WTC11 (cell line): ENCODE measurements at regions not wholly inside any gene's neighbourhood (a gene's known extent, or its start where the extent isn't known, plus 50 kb on each side); places are given as distances from the start of the nearest gene placed in this dataset.

Experiments used
- ATAC-seq: fragments of 200-7000 bp; cut with Tn5 transposase; 2 replicates; pipeline ENCODE4 v1.10.0; 2021; ENCODE audit warnings: mild to moderate bottlenecking, moderate library complexity
- CTCF ChIA-PET: fragments of 300-600 bp; sonication (Branson Sonifier 250); formaldehyde crosslinking; loops from one replicate; lab custom pipeline; 2021; ENCODE audit warnings: antibody characterized with exemption; lab: Charles Lee
- POLR2A ChIA-PET: fragments of 350-600 bp; sonication (Branson Sonifier 250); formaldehyde crosslinking; loops from one replicate; lab custom pipeline; 2021; ENCODE audit warnings: antibody characterized with exemption; lab: Charles Lee
- DNase-seq: peaks from one replicate; pipeline ENCODE4 v3.0.0; 2021; ENCODE audit warnings: low spot score
- H3K27ac Mint-ChIP-seq: 2 replicates; pipeline ENCODE4 v1.8.0; 2021; ENCODE audit warnings: mixed read lengths
- H3K27me3 Mint-ChIP-seq: 2 replicates; pipeline ENCODE4 v1.8.0; 2021; ENCODE audit warnings: low read depth, mild to moderate bottlenecking, moderate library complexity, mixed read lengths
- H3K36me3 Mint-ChIP-seq: 2 replicates; pipeline ENCODE4 v1.8.0; 2021; ENCODE audit warnings: mixed read lengths
- H3K4me1 Mint-ChIP-seq: 2 replicates; pipeline ENCODE4 v1.8.0; 2022; ENCODE audit warnings: mixed read lengths
- H3K4me3 Mint-ChIP-seq: 2 replicates; pipeline ENCODE4 v1.8.0; 2021; ENCODE audit warnings: mild to moderate bottlenecking, moderate library complexity, mixed read lengths
- H3K9me3 Mint-ChIP-seq: 2 replicates; pipeline ENCODE4 v1.8.0; 2021; ENCODE audit warnings: mixed read lengths
- EMX1 ChIP-seq: fragments of 250-450 bp; sonication (Bioruptor Pico); IDR thresholded peaks from 2 replicates; pipeline ENCODE4 v1.8.0; 2021; ENCODE audit warnings: mild to moderate bottlenecking
- FOXK1 ChIP-seq: sonication (generic); formaldehyde crosslinking; IDR thresholded peaks from 2 replicates; pipeline ENCODE4 v1.8.0; 2022; ENCODE audit warnings: mild to moderate bottlenecking, moderate library complexity, missing genetic modification reagents
- NFE2L1 ChIP-seq: sonication (generic); formaldehyde crosslinking; IDR thresholded peaks from 2 replicates; pipeline ENCODE4 v1.8.1; 2023; ENCODE audit warnings: missing genetic modification reagents
- NR3C1 ChIP-seq: sonication (generic); formaldehyde crosslinking; conservative IDR thresholded peaks from 2 replicates; pipeline ENCODE4 v1.8.1; 2023; ENCODE audit warnings: low read depth, mild to moderate bottlenecking, missing genetic modification reagents
- RELA ChIP-seq: sonication (generic); formaldehyde crosslinking; IDR thresholded peaks from 2 replicates; pipeline ENCODE4 v1.8.1; 2022; ENCODE audit warnings: missing genetic modification reagents, mild to moderate bottlenecking, borderline replicate concordance
- RORB ChIP-seq: fragments of 250-450 bp; sonication (Bioruptor Pico); IDR thresholded peaks from 2 replicates; pipeline ENCODE4 v1.9.0; 2021; ENCODE audit warnings: mild to moderate bottlenecking
- SMAD3 ChIP-seq: sonication (generic); formaldehyde crosslinking; IDR thresholded peaks from 2 replicates; pipeline ENCODE4 v1.8.0; 2022; ENCODE audit warnings: missing genetic modification reagents, mild to moderate bottlenecking, borderline replicate concordance
- TEAD1 ChIP-seq: sonication (generic); formaldehyde crosslinking; IDR thresholded peaks from 2 replicates; pipeline ENCODE4 v1.8.0; 2022; ENCODE audit warnings: mild to moderate bottlenecking, missing genetic modification reagents
- TF ChIP-seq, protein P1 (sequence below): sonication (generic); formaldehyde crosslinking; IDR thresholded peaks from 2 replicates; pipeline ENCODE4 v1.8.0; 2022; ENCODE audit warnings: mild to moderate bottlenecking, missing genetic modification reagents
- TF ChIP-seq, protein P2 (sequence below): sonication (generic); formaldehyde crosslinking; IDR thresholded peaks from 2 replicates; pipeline ENCODE4 v1.8.1; 2022; ENCODE audit warnings: mild to moderate bottlenecking, moderate library complexity, missing genetic modification reagents
- TF ChIP-seq, protein P3 (sequence below): sonication (generic); formaldehyde crosslinking; IDR thresholded peaks from 2 replicates; pipeline ENCODE4 v1.8.0; 2022; ENCODE audit warnings: missing genetic modification reagents
- TF ChIP-seq, protein P4 (sequence below): sonication (generic); formaldehyde crosslinking; IDR thresholded peaks from 2 replicates; pipeline ENCODE4 v1.8.0; 2023; ENCODE audit warnings: mild to moderate bottlenecking, missing genetic modification reagents
- TF ChIP-seq, protein P5 (sequence below): sonication (generic); formaldehyde crosslinking; IDR thresholded peaks from 2 replicates; pipeline ENCODE4 v1.8.1; 2023; ENCODE audit warnings: mild to moderate bottlenecking, missing genetic modification reagents
- TF ChIP-seq, protein P6 (sequence below): sonication (generic); formaldehyde crosslinking; IDR thresholded peaks from 2 replicates; pipeline ENCODE4 v1.8.1; 2022; ENCODE audit warnings: low read depth, mild to moderate bottlenecking, moderate library complexity, missing genetic modification reagents, borderline replicate concordance
- TF ChIP-seq, protein P7 (sequence below): sonication (generic); formaldehyde crosslinking; IDR thresholded peaks from 2 replicates; pipeline ENCODE4 v1.8.1; 2022; ENCODE audit warnings: low read depth, missing genetic modification reagents, borderline replicate concordance

DNA sequence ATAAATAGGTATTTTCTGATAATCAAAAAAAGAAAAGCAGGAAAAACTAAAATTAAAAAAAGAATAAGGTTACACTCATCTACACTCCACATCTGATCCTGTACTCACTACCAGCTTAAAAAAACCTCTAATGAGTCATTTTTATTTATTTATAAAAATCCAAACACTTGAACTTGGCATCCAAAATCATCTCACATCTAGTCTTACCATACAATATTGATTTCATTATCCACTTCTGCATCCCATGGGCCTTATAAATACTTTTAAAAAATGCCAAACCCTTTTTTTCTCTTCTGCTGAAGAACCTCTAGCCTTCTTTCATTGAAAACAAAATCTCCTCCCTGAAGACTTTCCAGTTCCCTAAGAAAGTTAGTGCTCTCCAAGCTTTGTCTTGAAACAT is 109.7 kb downstream of the TMTC3 start:
- no peaks in the 10 kb centered on the region for H3K36me3 Mint-ChIP-seq
- peaks cover 16% of the 10 kb centered on the region for H3K4me1 Mint-ChIP-seq
- ATAC-seq, result no peak
- H3K4me3 Mint-ChIP-seq, result no peak overlapping the region
- CTCF ChIA-PET, result no interaction called here
- POLR2A ChIA-PET, result no interaction called here
- DNase-seq, result no peak
- no peak overlapping the region for H3K27ac Mint-ChIP-seq
- TF ChIP-seq EMX1 (CRISPR knock-in tag), result no peak
- TF ChIP-seq TEAD1 (CRISPR knock-in tag), result no peak
- TF ChIP-seq, protein P1, sequence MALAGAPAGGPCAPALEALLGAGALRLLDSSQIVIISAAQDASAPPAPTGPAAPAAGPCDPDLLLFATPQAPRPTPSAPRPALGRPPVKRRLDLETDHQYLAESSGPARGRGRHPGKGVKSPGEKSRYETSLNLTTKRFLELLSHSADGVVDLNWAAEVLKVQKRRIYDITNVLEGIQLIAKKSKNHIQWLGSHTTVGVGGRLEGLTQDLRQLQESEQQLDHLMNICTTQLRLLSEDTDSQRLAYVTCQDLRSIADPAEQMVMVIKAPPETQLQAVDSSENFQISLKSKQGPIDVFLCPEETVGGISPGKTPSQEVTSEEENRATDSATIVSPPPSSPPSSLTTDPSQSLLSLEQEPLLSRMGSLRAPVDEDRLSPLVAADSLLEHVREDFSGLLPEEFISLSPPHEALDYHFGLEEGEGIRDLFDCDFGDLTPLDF (CRISPR knock-in tag), result no peak
- no peak for TF ChIP-seq RELA (CRISPR knock-in tag)
- TF ChIP-seq, protein P2, sequence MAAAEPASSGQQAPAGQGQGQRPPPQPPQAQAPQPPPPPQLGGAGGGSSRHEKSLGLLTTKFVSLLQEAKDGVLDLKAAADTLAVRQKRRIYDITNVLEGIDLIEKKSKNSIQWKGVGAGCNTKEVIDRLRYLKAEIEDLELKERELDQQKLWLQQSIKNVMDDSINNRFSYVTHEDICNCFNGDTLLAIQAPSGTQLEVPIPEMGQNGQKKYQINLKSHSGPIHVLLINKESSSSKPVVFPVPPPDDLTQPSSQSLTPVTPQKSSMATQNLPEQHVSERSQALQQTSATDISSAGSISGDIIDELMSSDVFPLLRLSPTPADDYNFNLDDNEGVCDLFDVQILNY (CRISPR knock-in tag), result no peak
- TF ChIP-seq SMAD3 (CRISPR knock-in tag), result no peak
- TF ChIP-seq, protein P3, sequence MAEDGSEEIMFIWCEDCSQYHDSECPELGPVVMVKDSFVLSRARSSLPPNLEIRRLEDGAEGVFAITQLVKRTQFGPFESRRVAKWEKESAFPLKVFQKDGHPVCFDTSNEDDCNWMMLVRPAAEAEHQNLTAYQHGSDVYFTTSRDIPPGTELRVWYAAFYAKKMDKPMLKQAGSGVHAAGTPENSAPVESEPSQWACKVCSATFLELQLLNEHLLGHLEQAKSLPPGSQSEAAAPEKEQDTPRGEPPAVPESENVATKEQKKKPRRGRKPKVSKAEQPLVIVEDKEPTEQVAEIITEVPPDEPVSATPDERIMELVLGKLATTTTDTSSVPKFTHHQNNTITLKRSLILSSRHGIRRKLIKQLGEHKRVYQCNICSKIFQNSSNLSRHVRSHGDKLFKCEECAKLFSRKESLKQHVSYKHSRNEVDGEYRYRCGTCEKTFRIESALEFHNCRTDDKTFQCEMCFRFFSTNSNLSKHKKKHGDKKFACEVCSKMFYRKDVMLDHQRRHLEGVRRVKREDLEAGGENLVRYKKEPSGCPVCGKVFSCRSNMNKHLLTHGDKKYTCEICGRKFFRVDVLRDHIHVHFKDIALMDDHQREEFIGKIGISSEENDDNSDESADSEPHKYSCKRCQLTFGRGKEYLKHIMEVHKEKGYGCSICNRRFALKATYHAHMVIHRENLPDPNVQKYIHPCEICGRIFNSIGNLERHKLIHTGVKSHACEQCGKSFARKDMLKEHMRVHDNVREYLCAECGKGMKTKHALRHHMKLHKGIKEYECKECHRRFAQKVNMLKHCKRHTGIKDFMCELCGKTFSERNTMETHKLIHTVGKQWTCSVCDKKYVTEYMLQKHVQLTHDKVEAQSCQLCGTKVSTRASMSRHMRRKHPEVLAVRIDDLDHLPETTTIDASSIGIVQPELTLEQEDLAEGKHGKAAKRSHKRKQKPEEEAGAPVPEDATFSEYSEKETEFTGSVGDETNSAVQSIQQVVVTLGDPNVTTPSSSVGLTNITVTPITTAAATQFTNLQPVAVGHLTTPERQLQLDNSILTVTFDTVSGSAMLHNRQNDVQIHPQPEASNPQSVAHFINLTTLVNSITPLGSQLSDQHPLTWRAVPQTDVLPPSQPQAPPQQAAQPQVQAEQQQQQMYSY (CRISPR knock-in tag), result no peak
- no peak for TF ChIP-seq NFE2L1 (CRISPR knock-in tag)
- no peak for TF ChIP-seq NR3C1
- TF ChIP-seq FOXK1 (CRISPR knock-in tag), result no peak
- TF ChIP-seq, protein P4, sequence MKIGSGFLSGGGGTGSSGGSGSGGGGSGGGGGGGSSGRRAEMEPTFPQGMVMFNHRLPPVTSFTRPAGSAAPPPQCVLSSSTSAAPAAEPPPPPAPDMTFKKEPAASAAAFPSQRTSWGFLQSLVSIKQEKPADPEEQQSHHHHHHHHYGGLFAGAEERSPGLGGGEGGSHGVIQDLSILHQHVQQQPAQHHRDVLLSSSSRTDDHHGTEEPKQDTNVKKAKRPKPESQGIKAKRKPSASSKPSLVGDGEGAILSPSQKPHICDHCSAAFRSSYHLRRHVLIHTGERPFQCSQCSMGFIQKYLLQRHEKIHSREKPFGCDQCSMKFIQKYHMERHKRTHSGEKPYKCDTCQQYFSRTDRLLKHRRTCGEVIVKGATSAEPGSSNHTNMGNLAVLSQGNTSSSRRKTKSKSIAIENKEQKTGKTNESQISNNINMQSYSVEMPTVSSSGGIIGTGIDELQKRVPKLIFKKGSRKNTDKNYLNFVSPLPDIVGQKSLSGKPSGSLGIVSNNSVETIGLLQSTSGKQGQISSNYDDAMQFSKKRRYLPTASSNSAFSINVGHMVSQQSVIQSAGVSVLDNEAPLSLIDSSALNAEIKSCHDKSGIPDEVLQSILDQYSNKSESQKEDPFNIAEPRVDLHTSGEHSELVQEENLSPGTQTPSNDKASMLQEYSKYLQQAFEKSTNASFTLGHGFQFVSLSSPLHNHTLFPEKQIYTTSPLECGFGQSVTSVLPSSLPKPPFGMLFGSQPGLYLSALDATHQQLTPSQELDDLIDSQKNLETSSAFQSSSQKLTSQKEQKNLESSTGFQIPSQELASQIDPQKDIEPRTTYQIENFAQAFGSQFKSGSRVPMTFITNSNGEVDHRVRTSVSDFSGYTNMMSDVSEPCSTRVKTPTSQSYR (CRISPR knock-in tag), result no peak
- no peak for TF ChIP-seq RORB
- TF ChIP-seq, protein P5, sequence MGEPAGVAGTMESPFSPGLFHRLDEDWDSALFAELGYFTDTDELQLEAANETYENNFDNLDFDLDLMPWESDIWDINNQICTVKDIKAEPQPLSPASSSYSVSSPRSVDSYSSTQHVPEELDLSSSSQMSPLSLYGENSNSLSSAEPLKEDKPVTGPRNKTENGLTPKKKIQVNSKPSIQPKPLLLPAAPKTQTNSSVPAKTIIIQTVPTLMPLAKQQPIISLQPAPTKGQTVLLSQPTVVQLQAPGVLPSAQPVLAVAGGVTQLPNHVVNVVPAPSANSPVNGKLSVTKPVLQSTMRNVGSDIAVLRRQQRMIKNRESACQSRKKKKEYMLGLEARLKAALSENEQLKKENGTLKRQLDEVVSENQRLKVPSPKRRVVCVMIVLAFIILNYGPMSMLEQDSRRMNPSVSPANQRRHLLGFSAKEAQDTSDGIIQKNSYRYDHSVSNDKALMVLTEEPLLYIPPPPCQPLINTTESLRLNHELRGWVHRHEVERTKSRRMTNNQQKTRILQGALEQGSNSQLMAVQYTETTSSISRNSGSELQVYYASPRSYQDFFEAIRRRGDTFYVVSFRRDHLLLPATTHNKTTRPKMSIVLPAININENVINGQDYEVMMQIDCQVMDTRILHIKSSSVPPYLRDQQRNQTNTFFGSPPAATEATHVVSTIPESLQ (CRISPR knock-in tag), result no peak
- TF ChIP-seq, protein P6, sequence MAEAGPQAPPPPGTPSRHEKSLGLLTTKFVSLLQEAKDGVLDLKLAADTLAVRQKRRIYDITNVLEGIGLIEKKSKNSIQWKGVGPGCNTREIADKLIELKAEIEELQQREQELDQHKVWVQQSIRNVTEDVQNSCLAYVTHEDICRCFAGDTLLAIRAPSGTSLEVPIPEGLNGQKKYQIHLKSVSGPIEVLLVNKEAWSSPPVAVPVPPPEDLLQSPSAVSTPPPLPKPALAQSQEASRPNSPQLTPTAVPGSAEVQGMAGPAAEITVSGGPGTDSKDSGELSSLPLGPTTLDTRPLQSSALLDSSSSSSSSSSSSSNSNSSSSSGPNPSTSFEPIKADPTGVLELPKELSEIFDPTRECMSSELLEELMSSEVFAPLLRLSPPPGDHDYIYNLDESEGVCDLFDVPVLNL, result no peak
- TF ChIP-seq, protein P7, sequence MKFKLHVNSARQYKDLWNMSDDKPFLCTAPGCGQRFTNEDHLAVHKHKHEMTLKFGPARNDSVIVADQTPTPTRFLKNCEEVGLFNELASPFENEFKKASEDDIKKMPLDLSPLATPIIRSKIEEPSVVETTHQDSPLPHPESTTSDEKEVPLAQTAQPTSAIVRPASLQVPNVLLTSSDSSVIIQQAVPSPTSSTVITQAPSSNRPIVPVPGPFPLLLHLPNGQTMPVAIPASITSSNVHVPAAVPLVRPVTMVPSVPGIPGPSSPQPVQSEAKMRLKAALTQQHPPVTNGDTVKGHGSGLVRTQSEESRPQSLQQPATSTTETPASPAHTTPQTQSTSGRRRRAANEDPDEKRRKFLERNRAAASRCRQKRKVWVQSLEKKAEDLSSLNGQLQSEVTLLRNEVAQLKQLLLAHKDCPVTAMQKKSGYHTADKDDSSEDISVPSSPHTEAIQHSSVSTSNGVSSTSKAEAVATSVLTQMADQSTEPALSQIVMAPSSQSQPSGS (CRISPR knock-in tag), result no peak
- H3K9me3 Mint-ChIP-seq, result peaks cover 4% of the 10 kb centered on the region; the same call in 1 of the 2 replicates
- no peaks in the 10 kb centered on the region for H3K27me3 Mint-ChIP-seq
